CD4-positive, alpha-beta T cell treated with Interleukin-17A for 1 hour (primary cell): ENCODE measurements at regions not wholly inside any gene's neighbourhood (a gene's known extent, or its start where the extent isn't known, plus 50 kb on each side); places are given as distances from the start of the nearest gene placed in this dataset.

ENCODE experiments used
- DNase-seq: peaks from one replicate; pipeline ENCODE4 v3.0.0-alpha.2; 2020

- peak; percentile 55 for DNase-seq
Observed at GRCh38 chr12:107322063-107322462, 228.7 kb upstream of the CRY1 start.

GRCh38 chr12:107325075-107325608 lies 231.8 kb upstream of the CRY1 start:
- no peak for DNase-seq

GRCh38 chr12:107326237-107326636 lies 232.9 kb upstream of the CRY1 start:
- DNase-seq: no peak

GRCh38 chr12:107327651-107328182 lies 234.4 kb upstream of the CRY1 start:
- DNase-seq: no peak

- peak; percentile 9 for DNase-seq
Observed at GRCh38 chr12:107328442-107329133, 235.2 kb upstream of the CRY1 start.

- DNase-seq: no peak
Observed at GRCh38 chr12:107329569-107330324, 236.4 kb upstream of the CRY1 start.

- DNase-seq: no peak
Observed at GRCh38 chr12:107330831-107331431, 237.6 kb upstream of the CRY1 start.

- no peak for DNase-seq
Observed at GRCh38 chr12:107331471-107331870, 238.1 kb upstream of the CRY1 start.

GRCh38 chr12:107331912-107332311 lies 238.6 kb upstream of the CRY1 start:
- no peak for DNase-seq

GRCh38 chr12:107332743-107333142 lies 239.4 kb upstream of the CRY1 start:
- no peak for DNase-seq

GRCh38 chr12:107335802-107336570 lies 242.6 kb upstream of the CRY1 start:
- DNase-seq: no peak

- DNase-seq: no peak
Observed at GRCh38 chr12:107336695-107337094, 243.3 kb upstream of the CRY1 start.

- no peak for DNase-seq
Observed at GRCh38 chr12:107337346-107338095, 244.2 kb upstream of the CRY1 start.

GRCh38 chr12:107339487-107339886 lies 246.1 kb upstream of the CRY1 start:
- no peak for DNase-seq

- DNase-seq: no peak
Observed at GRCh38 chr12:107339932-107340331, 246.6 kb upstream of the CRY1 start.

GRCh38 chr12:107340898-107341297 lies 247.5 kb upstream of the CRY1 start:
- no peak for DNase-seq

- no peak for DNase-seq
Observed at GRCh38 chr12:107344035-107344808, 250.9 kb upstream of the CRY1 start.

- no peak for DNase-seq
Observed at GRCh38 chr12:107347261-107347660, 253.9 kb upstream of the CRY1 start.

GRCh38 chr12:107349008-107349747 lies 255.8 kb upstream of the CRY1 start:
- no peak for DNase-seq

GRCh38 chr12:107349839-107350238 lies 256.5 kb upstream of the CRY1 start:
- DNase-seq: no peak
